DND-41 (cell line): ENCODE measurements at regions not wholly inside any gene's neighbourhood (a gene's known extent, or its start where the extent isn't known, plus 50 kb on each side); places are given as distances from the start of the nearest gene placed in this dataset.

Experiments used
- ATAC-seq: fragments of 200-7000 bp; cut with Tn5 transposase; 3 replicates; pipeline ENCODE4 v1.9.1; 2021; ENCODE audit warnings: low read depth; ENCODE audit not compliant: insufficient read depth
- DNase-seq: peaks from one replicate; pipeline ENCODE4 v3.0.0-alpha.2; 2020
- H2AFZ ChIP-seq: 2 replicates; pipeline ENCODE4 v1.6.0; 2012; ENCODE audit warnings: low read depth, low read length
- H3K27ac ChIP-seq: 2 replicates; pipeline ENCODE4 v1.5.1; 2012; ENCODE audit warnings: low read length, inconsistent platforms
- H3K27me3 ChIP-seq: fragments of 200-600 bp; sonication (generic); 2 replicates; pipeline ENCODE4 v1.6.0; 2012; ENCODE audit warnings: low read length, mild to moderate bottlenecking, inconsistent platforms; ENCODE audit not compliant: insufficient read depth, poor library complexity
- H3K36me3 ChIP-seq: 2 replicates; pipeline ENCODE4 v1.5.1; 2012; ENCODE audit warnings: low read length, inconsistent platforms; ENCODE audit not compliant: insufficient read depth
- H3K4me1 ChIP-seq: 2 replicates; pipeline ENCODE4 v1.5.1; 2012; ENCODE audit warnings: mild to moderate bottlenecking, low read length; ENCODE audit not compliant: insufficient read depth
- H3K4me2 ChIP-seq: 2 replicates; pipeline ENCODE4 v1.6.0; 2012; ENCODE audit warnings: mild to moderate bottlenecking, moderate library complexity, low read length, inconsistent platforms; ENCODE audit not compliant: insufficient read depth
- H3K4me3 ChIP-seq, 2 experiments: fragments of 200-600 bp in 1 of 2; shearing (Covaris generic) in 1 of 2; 2 replicates each; pipeline ENCODE4 v1.5.1; 2012 to 2016; ENCODE audit warnings: inconsistent platforms in 2 of 2, low read length in 2 of 2, mild to moderate bottlenecking in 2 of 2, low read depth in 1 of 2, moderate library complexity in 1 of 2
- H3K79me2 ChIP-seq: 2 replicates; pipeline ENCODE4 v1.6.0; 2012; ENCODE audit warnings: low read length, inconsistent platforms; ENCODE audit not compliant: insufficient read depth
- H3K9ac ChIP-seq: 2 replicates; pipeline ENCODE4 v1.6.0; 2012; ENCODE audit warnings: low read depth, mild to moderate bottlenecking, inconsistent platforms, low read length, moderate library complexity
- H3K9me3 ChIP-seq: 2 replicates; pipeline ENCODE4 v1.5.1; 2012; ENCODE audit warnings: low read length, moderate library complexity, mild to moderate bottlenecking, inconsistent platforms; ENCODE audit not compliant: insufficient read depth, severe bottlenecking
- H4K20me1 ChIP-seq: 2 replicates; pipeline ENCODE4 v1.6.0; 2012; ENCODE audit warnings: low read length; ENCODE audit not compliant: insufficient read depth
- CTCF ChIP-seq: IDR thresholded peaks from 2 replicates; pipeline ENCODE4 v1.5.1; 2012; ENCODE audit warnings: borderline replicate concordance, low read length, moderate library complexity, mild to moderate bottlenecking; ENCODE audit not compliant: poor library complexity, severe bottlenecking; ENCODE audit errors: extremely low read depth
- EZH2 ChIP-seq: IDR thresholded peaks from 3 replicates; pipeline ENCODE4 v1.6.1; 2012; ENCODE audit warnings: borderline replicate concordance, low read depth, mild to moderate bottlenecking, moderate library complexity, low read length, inconsistent platforms; ENCODE audit not compliant: severe bottlenecking

GRCh38 chr2:51650769-51651168, 618.8 kb upstream of the NRXN1 start:
- no peak for DNase-seq
- H4K20me1 ChIP-seq, result no peaks in the 10 kb centered on the region
- H3K79me2 ChIP-seq, result no peaks in the 10 kb centered on the region
- TF ChIP-seq CTCF, result no peak
- no peak for TF ChIP-seq EZH2
- no peak overlapping the region for H3K27ac ChIP-seq
- no peak overlapping the region for H3K4me2 ChIP-seq
- H3K36me3 ChIP-seq, result no peaks in the 10 kb centered on the region
- H3K27me3 ChIP-seq, result no peaks in the 10 kb centered on the region
- no peak overlapping the region for H2AFZ ChIP-seq
- H3K9ac ChIP-seq, result no peak overlapping the region
- H3K4me3 ChIP-seq, result no peak overlapping the region
- ATAC-seq, result no peak
- H3K4me1 ChIP-seq, result no peaks in the 10 kb centered on the region
- no peaks in the 10 kb centered on the region for H3K9me3 ChIP-seq

- Histone ChIP-seq H4K20me1 (no peaks in the 10 kb centered on the region), H3K9me3 (no peaks in the 10 kb centered on the region), H3K4me1 (no peaks in the 10 kb centered on the region), H3K79me2 (no peaks in the 10 kb centered on the region), H3K4me2 (no peak overlapping the region), H2AFZ (no peak overlapping the region), H3K4me3 (no peak overlapping the region), H3K27ac (no peak overlapping the region), H3K36me3 (no peaks in the 10 kb centered on the region), H3K9ac (no peak overlapping the region), H3K27me3 (no peaks in the 10 kb centered on the region)
- DNase-seq (no peak), ATAC-seq (no peak)
- TF ChIP-seq CTCF (no peak), EZH2 (no peak)
Observed at GRCh38 chr2:51649366-51649765, 617.4 kb upstream of the NRXN1 start.

- Histone ChIP-seq H3K27ac (no peak overlapping the region), H3K79me2 (no peaks in the 10 kb centered on the region), H4K20me1 (no peaks in the 10 kb centered on the region), H3K9me3 (no peaks in the 10 kb centered on the region), H3K4me3 (no peak overlapping the region), H3K4me2 (no peak overlapping the region), H2AFZ (no peak overlapping the region), H3K27me3 (no peaks in the 10 kb centered on the region), H3K9ac (no peak overlapping the region), H3K4me1 (no peaks in the 10 kb centered on the region), H3K36me3 (no peaks in the 10 kb centered on the region)
- no peak for TF ChIP-seq EZH2
- TF ChIP-seq CTCF, result no peak
- no peak for DNase-seq
- no peak for ATAC-seq
Observed at GRCh38 chr2:51638811-51639210, 606.9 kb upstream of the NRXN1 start.

- DNase-seq (no peak), ATAC-seq (no peak)
- Histone ChIP-seq H4K20me1 (no peaks in the 10 kb centered on the region), H3K4me2 (no peak overlapping the region), H3K9me3 (no peaks in the 10 kb centered on the region), H3K9ac (no peak overlapping the region), H2AFZ (no peak overlapping the region), H3K36me3 (no peaks in the 10 kb centered on the region), H3K27ac (no peak overlapping the region), H3K4me3 (no peak overlapping the region), H3K27me3 (no peaks in the 10 kb centered on the region), H3K79me2 (no peaks in the 10 kb centered on the region), H3K4me1 (no peaks in the 10 kb centered on the region)
- TF ChIP-seq CTCF (no peak), EZH2 (no peak)
Observed at GRCh38 chr2:51633073-51633472, 601.1 kb upstream of the NRXN1 start.
